Inferior parietal cortex (tissue), 1 donor: ENCODE measurements at regions not wholly inside any gene's neighbourhood (a gene's known extent, or its start where the extent isn't known, plus 50 kb on each side); places are given as distances from the start of the nearest gene placed in this dataset.
"Not testable (repeated sequence)": the region's sequence is repeated elsewhere in the genome, so short reads cannot be mapped to it uniquely, and the experiment has no call there.

Experiments used
- DNase-seq: peaks from one replicate; pipeline ENCODE4 v3.0.0-alpha.2; 2016; ENCODE audit errors: extremely low spot score

DNA sequence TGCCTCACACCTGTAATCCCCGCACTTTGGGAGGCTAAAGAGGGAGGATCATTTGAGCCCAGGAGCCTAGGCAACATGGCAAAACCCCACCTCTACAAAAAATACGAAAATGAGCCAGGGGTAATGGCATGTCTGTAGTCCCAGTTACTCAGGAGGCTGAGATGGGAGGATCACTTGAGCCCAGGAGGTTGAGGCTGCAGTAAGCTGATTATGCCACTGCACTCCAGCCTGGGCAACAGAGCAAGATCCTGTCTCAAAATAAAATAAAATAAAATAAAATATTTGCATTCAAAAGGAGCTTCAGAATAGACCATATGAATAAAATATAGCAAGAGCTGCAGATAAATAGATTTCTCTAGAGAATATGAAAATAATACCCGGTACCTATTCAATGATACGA, 71.5 kb upstream of the ATF7IP2 start:
- no peak for DNase-seq

DNA sequence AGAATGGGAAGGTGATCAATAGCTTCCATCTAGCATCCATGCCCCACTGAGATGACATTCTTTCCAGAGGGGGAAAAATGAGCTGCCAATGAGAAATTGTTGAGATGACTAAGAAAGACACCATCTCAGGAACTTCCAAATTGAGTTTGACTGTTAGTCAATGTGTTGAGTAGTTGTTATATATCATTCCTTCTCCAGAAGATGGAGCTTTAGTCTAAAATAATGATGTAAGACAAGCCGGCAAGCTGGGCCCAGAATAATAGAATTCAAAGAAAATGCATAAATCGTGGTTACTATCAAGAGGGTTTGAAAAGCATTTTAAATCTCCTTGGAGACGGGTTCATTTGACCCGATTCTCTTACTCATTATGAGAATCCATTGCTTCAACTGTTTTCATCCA, 71.0 kb upstream of the ATF7IP2 start:
- peak; percentile 34 for DNase-seq

DNA sequence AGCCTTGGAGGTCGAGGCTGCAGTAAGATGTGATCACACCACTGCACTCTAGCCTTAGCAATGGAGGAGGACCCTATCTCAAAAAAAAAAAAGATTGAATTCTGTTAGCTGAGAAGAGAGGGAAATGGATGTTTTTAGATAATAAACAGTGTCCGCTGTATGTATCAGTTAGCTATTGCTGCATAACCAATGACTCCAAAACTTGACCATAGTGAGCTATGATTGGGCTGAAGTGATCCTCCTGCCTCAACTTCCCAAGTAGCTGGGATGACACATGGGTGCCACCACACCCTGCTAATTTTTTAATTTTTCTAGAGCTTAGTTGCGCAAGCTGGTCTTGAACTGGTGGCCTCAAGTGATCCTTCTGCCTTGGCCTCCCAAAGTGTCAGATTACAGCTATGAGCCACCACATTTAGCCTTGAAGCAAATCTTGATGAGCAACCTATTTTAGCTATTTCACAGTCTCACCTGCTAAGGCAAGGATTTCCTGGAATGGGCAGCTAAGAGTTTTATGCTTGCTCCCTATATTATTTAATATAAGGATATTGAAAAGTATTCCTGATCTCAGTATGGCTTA, 68.3 kb upstream of the ATF7IP2 start:
- no peak for DNase-seq

DNA sequence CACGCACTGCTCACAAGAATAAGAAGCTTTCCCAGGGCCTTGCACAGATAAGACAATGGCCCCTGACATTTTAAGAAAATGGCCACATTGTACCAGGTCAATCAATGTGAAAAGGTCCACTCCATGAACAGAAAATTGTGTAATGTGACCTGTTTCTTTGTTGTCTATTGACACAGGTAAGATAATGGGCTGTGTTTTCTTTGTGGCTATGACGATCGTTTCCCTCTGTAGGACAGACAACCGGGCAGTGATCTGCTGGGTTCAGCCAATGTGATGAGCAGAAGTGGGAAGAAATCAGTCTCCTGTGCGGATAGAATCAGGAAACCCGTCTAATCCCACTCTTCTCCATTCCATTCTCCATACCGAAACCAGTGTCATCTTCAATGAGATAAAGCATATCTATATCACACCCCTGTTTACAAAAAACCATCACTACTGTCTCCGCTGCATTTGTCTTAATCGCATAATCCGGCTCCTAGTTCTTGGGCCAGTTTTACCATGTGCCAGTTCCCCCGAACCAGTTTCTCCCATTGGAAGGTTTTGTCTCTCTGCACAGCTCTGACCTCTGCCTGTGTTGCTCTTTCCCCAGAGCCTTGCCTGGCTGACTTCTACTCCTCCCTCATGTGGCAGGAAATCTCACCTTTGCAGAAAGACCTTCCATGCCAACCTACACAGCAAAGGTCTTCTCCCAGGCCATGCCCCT, 66.9 kb upstream of the ATF7IP2 start:
- no peak for DNase-seq

DNA sequence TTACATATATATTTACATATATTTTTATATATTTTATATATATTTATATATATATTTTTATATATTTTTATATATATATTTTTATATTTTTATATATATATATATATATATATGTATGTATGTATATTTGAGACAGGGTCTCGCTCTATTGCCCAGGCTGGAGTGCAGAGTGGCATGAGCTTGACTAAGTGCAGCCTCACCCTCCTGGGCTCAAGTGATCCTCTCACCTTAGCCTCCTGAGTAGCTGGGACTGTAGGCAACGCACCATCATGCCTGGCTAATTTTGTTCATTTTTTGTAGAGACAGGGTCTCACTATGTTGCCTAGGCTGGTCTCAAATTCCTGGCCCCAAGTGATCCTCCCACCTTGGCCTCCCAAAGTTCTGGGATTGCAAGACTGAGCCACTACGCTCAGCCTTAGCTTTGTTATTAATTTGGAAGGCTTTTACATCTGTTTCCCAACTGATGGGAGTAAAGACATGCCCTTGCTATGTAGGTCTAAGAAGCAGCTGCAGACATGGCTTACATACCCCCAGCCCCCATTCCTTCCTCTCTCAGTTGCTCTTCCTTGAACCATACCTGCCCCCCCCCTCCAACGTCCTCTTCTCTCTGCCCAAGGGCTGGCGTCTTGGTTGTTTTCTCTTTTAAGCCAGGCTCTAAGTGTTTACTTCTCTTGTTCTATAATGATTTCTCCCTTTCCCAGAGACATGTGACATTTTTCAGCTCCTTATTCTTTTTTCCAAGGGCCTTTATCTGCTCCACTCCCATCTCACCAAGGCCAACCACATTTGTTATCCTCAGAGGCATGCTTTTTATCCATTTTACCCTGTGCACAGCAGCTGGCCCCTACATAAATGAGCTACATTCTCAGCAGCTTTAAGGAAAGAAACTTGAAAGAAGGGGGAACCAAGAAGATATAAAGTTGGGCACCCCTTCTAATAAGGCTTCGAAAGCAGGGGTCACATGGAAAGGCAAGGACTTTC, 64.2 kb upstream of the ATF7IP2 start:
- no peak for DNase-seq

DNA sequence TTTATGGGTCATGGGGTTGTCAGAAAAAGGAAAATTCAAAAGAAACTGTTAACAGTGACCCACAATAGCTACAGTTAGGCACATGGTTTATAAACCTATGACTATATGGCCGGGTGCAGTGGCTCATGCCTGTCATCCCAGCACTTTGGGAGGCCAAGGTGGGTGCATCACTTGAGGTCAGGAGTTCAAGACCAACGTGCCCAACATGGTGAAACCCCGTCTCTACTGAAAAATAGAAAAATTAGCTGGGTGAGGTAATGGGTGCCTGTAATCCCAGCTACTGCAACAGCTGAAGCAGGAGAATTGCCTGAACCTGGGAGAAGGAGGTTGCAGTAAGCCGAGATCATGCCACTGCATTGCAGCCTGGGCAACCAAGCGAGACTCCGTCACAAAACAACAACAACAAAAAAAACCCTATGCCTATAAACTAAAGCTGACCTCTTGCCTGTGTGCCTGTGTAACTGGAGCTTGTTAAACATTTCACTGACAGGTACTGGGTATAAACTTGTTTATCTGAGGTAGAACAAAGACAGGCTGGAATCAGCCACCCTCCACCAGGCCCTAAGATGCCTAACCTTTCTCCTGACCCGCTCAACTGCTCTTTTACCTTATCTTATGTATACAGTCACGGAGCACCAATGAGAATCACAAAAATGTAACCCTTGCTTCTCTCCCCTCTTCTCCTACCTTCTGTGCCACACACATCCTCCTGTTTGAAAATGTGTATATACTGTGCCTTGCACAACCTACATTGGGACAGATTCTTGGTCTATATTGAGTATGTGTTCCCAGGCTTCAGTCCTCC, 62.9 kb upstream of the ATF7IP2 start:
- no peak for DNase-seq

DNA sequence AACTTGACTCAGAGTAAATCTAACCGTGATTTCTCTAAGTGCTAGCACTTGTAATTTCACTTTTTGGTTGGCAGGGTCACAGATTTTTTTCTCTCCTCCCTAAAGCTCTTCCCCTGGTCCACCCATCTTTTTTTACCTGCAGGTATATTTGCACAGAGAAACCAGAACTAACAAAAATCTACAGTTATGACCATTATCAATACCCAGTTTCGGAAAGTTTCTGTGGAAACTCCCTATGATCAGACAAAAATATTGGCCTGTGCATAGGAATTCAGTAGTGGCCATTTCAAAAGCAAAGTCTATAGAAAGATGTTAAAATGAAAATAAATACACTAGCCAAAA, 62.4 kb upstream of the ATF7IP2 start:
- no peak for DNase-seq

DNA sequence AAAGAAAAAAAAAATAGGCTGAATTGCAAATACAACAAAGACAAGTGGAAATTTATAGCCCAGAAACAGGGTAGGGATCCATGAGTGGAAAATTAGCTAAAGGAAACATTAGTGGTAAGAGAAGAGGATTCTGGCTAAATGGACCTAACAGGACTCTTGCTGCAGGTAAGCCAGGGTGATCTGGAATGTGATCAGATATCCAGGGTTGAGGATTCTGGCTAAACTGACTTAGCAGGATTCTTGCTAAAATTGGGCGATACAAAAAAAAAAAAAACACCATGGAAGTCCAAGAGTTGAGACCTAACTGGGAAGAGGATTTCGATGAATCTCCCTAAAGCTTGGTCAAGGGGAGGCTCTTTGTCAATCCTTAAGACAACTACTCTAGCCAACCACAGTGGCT, 61.7 kb upstream of the ATF7IP2 start:
- DNase-seq = no peak

DNA sequence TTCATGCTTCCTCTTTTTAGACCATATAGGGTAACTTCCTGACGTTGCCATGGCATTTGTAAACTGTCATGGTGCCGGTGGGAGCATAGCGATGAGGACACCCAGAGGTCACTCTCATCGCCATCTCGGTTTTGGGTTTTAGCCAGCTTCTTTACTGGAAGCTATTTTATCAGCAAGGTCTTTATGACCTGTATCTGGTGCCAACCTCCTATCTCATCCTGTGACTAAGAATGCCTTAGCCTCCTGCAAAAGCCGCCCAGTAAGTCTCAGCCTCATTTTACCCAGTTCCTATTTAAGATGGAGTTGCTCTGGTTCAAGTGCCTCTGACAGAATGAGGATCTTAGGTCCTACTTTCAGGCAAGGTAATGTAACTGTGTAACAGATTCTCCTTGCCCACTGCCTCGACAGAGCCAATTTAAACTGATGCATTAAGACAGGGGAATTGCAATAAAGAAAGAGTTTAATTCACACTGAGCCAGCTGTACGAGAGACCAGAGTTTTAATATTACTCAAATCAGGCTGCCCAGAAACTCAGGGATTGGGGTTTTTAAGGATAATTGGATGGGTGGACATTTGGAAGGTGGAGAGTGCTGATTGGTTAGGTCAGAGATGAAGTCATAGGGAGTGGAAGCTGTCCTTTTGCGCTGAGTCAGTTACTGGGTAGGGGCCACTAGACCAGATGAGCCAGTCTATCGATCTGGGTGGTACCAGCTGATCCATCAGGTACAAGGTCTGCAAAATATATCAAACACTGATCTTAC, 59.9 kb upstream of the ATF7IP2 start:
- no peak for DNase-seq

DNA sequence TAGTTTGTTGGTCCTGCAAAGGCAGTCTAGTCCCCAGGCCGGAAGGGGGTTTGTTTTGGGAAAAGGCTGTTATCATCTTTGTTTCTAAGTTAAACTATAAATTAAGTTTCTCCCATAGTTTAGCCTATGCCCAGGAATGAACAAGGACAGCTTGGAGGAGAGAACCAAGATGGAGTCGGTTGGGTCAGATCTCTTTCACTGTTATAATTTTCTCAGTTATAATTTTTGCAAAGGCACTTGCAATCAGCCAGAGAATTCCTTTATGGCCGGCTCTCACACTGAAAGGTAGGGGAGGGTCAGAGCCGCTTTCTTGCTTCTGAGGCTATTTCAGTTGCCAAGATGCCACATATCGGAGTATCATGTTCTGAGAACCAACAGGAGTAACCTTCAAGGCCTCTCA, 59.2 kb upstream of the ATF7IP2 start:
- no peak for DNase-seq

DNA sequence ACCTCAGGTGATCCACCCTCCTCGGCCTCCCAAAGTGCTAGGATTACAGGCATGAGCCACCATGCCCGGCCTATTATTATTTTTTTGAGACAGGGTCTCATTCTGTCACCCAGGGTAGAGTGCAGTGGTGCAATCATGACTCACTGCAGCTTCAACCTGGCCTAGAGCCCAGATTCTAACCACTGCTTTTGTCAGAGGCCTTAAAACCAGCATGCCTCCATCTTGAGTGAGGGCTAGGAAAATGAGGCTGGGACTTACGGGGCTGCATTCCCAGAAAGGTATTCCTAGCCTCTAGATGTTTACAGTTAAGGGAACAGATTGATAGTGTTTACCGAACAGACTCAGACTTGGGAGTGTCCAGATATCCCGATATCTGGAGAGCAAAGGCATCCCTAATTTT, 57.6 kb upstream of the ATF7IP2 start:
- DNase-seq = not testable (repeated sequence)

DNA sequence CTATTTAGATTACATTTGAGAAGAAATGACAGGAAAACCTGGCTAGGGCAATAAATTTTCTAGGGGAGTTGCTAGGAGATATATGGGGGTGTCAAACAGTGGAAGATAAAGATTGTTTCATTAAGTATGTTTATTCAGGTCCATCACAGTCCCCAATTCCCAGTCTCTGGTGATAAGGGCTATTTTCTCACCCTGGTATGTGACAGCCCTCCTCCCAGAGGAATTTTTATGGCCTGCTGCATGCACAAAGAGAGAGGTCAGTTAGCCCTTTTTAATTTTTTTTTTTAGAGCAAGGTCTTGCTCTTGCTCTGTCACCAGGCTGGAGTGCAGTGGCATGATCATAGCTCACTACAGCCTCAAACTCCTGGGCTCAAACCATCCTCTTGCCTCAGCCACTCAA, 53.6 kb upstream of the ATF7IP2 start:
- DNase-seq = no peak

DNA sequence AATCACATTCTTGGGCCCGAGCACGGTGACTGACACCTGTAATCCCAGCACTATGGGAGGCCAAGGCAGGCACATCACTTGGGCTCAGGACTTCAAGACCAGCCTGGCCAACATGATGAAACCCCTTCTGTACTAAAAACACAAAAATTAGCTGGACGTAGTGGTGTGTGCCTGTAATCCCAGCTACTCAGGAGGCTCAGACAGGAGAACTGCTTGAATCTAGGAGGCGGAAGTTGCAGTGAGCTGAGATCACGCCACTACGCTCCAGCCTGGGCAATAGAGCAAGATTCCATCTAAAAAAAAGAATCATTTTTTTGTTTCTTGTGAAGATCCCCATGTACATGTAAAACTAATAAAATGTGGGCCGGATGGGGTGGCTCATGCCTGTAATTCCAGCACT, 53.1 kb upstream of the ATF7IP2 start:
- DNase-seq = no peak

DNA sequence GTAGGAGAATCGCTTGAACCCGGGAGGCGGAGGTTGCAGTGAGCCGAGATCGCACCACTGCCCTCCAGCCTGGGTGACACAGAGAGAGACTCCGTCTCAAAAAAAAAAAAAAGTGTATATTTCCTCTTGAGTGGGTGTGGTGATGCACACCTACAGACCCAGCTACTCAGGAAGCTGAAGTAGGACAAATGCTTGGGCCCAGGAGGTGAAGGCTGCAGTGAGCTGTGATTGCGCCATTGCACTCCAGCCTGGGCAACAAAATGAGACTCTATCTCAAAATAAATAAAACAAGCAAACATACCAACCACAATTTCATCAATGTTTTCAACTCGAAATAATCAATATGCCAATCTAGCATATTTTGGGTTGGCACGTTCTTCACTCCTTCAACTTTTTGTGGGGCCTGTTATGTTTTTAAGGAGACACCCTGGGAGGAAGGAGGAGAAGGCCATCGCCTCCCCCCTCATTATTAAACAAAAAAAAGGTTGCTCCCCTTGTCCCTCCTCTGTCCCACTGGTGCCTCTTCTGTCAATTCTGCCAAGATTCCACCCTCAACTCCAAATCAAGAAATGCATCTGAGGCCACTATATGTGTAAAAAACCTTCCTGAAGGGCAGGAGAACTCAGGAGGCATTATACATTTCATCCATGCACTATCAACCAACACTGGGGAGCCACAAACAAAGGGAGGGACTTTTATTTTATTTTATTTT, 52.4 kb upstream of the ATF7IP2 start:
- no peak for DNase-seq

DNA sequence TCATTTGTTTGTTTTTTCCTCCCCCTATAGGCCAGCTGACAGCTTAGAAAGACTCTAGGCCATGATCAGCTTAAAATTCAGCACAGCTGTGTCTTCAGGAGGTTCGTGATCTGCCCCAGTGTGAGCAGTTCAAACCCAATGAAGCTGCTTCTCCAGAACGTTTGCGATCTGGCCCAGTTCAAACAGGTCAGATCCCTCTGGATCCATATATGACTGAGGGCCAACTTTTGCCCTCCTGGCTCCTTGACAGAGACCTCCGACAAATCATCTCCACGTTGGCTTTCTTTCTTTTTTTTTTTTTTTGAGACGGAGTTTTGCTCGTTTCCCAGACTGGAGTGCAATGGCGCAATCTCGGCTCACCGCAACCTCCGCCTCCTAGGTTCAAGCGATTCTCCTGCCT, 50.2 kb upstream of the ATF7IP2 start:
- DNase-seq = no peak
